ENCODE measurements at regions not wholly inside any gene's neighbourhood (a gene's known extent, or its start where the extent isn't known, plus 50 kb on each side); places are given as distances from the start of the nearest gene placed in this dataset.

GRCh38 chr4:32735856-32736590, 2015.9 kb downstream of the PCDH7 start:
- DNase-seq (peak in 1 of 5 donors; percentile 7), FAIRE-seq (no peak)
- TF ChIP-seq, protein P1, sequence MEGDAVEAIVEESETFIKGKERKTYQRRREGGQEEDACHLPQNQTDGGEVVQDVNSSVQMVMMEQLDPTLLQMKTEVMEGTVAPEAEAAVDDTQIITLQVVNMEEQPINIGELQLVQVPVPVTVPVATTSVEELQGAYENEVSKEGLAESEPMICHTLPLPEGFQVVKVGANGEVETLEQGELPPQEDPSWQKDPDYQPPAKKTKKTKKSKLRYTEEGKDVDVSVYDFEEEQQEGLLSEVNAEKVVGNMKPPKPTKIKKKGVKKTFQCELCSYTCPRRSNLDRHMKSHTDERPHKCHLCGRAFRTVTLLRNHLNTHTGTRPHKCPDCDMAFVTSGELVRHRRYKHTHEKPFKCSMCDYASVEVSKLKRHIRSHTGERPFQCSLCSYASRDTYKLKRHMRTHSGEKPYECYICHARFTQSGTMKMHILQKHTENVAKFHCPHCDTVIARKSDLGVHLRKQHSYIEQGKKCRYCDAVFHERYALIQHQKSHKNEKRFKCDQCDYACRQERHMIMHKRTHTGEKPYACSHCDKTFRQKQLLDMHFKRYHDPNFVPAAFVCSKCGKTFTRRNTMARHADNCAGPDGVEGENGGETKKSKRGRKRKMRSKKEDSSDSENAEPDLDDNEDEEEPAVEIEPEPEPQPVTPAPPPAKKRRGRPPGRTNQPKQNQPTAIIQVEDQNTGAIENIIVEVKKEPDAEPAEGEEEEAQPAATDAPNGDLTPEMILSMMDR (IDR thresholded peaks at IDR 0.05; ENCODE audit: borderline replicate concordance, extremely low read depth, insufficient read depth), result no peak
- Histone ChIP-seq H3K9ac (ENCODE audit: low read length in 3 of 3) (no peak overlapping the region), H3K36me3 (ENCODE audit: control insufficient read depth in 2 of 3, insufficient read depth in 3 of 3, low read length in 3 of 3) (no peaks in the 10 kb centered on the region), H3K27ac (ENCODE audit: low read depth in 2 of 2, low read length in 2 of 2) (no peak overlapping the region), H3K27me3 (ENCODE audit: control insufficient read depth, insufficient read depth, low read length) (no peaks in the 10 kb centered on the region), H3K4me1 (ENCODE audit: control insufficient read depth in 2 of 3, insufficient read depth in 2 of 3, low read depth in 1 of 3, low read length in 3 of 3) (no peaks in the 10 kb centered on the region), H3K9me3 (ENCODE audit: control insufficient read depth in 2 of 3, insufficient read depth in 1 of 3, low read length in 3 of 3) (no peaks in the 10 kb centered on the region), H3K4me3 (ENCODE audit: low read length in 3 of 3) (no peak overlapping the region)
- intact Hi-C loops (cut with DNase I), result no loop called here

DNA sequence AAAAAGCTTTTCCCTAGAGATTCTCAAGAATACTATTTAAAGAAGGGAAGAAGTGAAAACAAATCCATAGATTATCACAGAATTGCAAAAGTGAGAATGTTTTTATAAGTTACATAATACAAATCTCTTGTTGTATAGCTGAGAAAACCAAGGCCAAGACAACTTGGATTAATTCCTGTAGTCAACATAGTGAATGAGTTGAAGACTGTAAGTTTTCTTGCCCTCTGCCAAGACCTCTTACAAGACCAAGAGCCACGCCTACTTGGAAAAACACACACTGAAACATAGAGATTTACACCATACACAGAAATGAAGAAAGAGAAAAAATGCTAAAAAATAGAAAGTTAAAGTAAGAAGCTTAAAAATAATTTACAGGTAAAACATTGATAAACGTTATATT, 2024.0 kb downstream of the PCDH7 start:
- Histone ChIP-seq H3K36me3 (ENCODE audit: control insufficient read depth in 2 of 3, insufficient read depth in 3 of 3, low read length in 3 of 3) (no peaks in the 10 kb centered on the region), H3K9me3 (ENCODE audit: control insufficient read depth in 2 of 3, insufficient read depth in 1 of 3, low read length in 3 of 3) (no peaks in the 10 kb centered on the region), H3K27me3 (ENCODE audit: control insufficient read depth, insufficient read depth, low read length) (no peaks in the 10 kb centered on the region), H3K27ac (ENCODE audit: low read depth in 2 of 2, low read length in 2 of 2) (no peak overlapping the region), H3K9ac (ENCODE audit: low read length in 3 of 3) (no peak overlapping the region), H3K4me3 (ENCODE audit: low read length in 3 of 3) (no peak overlapping the region), H3K4me1 (ENCODE audit: control insufficient read depth in 2 of 3, insufficient read depth in 2 of 3, low read depth in 1 of 3, low read length in 3 of 3) (no peaks in the 10 kb centered on the region)
- no peak for FAIRE-seq
- intact Hi-C loops (cut with DNase I), result no loop called here
- no peak for DNase-seq
- TF ChIP-seq, protein P1 (IDR thresholded peaks at IDR 0.05; ENCODE audit: borderline replicate concordance, extremely low read depth, insufficient read depth), result no peak

- intact Hi-C loops (cut with DNase I), result no loop called here
- Histone ChIP-seq H3K27me3 (ENCODE audit: control insufficient read depth, insufficient read depth, low read length) (no peaks in the 10 kb centered on the region), H3K9me3 (ENCODE audit: control insufficient read depth in 2 of 3, insufficient read depth in 1 of 3, low read length in 3 of 3) (no peaks in the 10 kb centered on the region), H3K27ac (ENCODE audit: low read depth in 2 of 2, low read length in 2 of 2) (no peak overlapping the region), H3K9ac (ENCODE audit: low read length in 3 of 3) (no peak overlapping the region), H3K36me3 (ENCODE audit: control insufficient read depth in 2 of 3, insufficient read depth in 3 of 3, low read length in 3 of 3) (no peaks in the 10 kb centered on the region), H3K4me3 (ENCODE audit: low read length in 3 of 3) (no peak overlapping the region), H3K4me1 (ENCODE audit: control insufficient read depth in 2 of 3, insufficient read depth in 2 of 3, low read depth in 1 of 3, low read length in 3 of 3) (no peaks in the 10 kb centered on the region)
- FAIRE-seq, result no peak
- TF ChIP-seq, protein P1 (IDR thresholded peaks at IDR 0.05; ENCODE audit: borderline replicate concordance, extremely low read depth, insufficient read depth), result no peak
- DNase-seq, result no peak
These were observed 2025.2 kb downstream of the PCDH7 start for GRCh38 chr4:32745351-32745750.

DNA sequence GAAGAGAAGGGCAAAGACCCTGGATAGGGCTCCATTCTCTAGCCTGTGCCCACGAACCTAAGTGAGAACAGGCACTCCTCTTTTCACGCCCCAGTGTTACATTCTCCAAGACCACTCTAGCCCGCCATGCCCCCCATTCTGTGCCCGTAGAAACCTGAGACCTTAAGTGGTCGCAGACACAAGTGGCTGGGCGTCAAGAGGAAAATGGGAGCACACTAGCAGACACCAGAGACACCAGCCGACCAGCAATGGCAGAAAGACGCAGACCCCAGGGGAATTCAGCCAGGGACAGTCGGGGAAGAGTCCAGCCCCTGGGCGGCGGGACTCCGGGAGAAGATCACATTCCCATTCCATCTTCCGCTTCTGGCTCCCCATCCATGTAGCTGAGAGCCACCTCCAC, 2027.9 kb downstream of the PCDH7 start:
- H3K36me3 ChIP-seq (ENCODE audit: control insufficient read depth in 2 of 3, insufficient read depth in 3 of 3, low read length in 3 of 3), result no peaks in the 10 kb centered on the region

More for the DNA sequence above, 2027.9 kb downstream of the PCDH7 start:
- DNase-seq (no peak), FAIRE-seq (no peak)
- H3K9ac ChIP-seq (ENCODE audit: low read length in 3 of 3), result no peak overlapping the region
- H3K9me3 ChIP-seq (ENCODE audit: control insufficient read depth in 2 of 3, insufficient read depth in 1 of 3, low read length in 3 of 3), result no peaks in the 10 kb centered on the region
- no peak overlapping the region for H3K27ac ChIP-seq (ENCODE audit: low read depth in 2 of 2, low read length in 2 of 2)
- no peak overlapping the region for H3K4me3 ChIP-seq (ENCODE audit: low read length in 3 of 3)
- peaks cover 0 to 5% (median 0%) of the 10 kb centered on the region in 3 donors for H3K4me1 ChIP-seq (ENCODE audit: control insufficient read depth in 2 of 3, insufficient read depth in 2 of 3, low read depth in 1 of 3, low read length in 3 of 3)
- intact Hi-C loops (cut with DNase I), result no loop called here
- TF ChIP-seq, protein P1 (IDR thresholded peaks at IDR 0.05; ENCODE audit: borderline replicate concordance, extremely low read depth, insufficient read depth), result no peak
- no peaks in the 10 kb centered on the region for H3K27me3 ChIP-seq (ENCODE audit: control insufficient read depth, insufficient read depth, low read length)

Measured in kidney (tissue), 13 donors.